GM12875 (cell line): ENCODE measurements at regions not wholly inside any gene's neighbourhood (a gene's known extent, or its start where the extent isn't known, plus 50 kb on each side); places are given as distances from the start of the nearest gene placed in this dataset.

Experiments used
- H3K4me3 ChIP-seq: one replicate; pipeline ENCODE4 v1.5.1; 2011; ENCODE audit warnings: low read depth, low read length, control low read depth
- CTCF ChIP-seq: IDR thresholded peaks from 2 replicates; pipeline ENCODE4 v1.5.1; 2011; ENCODE audit warnings: low read depth, mild to moderate bottlenecking, control low read depth, inconsistent platforms, low read length, moderate library complexity, borderline replicate concordance; ENCODE audit not compliant: insufficient read depth

DNA sequence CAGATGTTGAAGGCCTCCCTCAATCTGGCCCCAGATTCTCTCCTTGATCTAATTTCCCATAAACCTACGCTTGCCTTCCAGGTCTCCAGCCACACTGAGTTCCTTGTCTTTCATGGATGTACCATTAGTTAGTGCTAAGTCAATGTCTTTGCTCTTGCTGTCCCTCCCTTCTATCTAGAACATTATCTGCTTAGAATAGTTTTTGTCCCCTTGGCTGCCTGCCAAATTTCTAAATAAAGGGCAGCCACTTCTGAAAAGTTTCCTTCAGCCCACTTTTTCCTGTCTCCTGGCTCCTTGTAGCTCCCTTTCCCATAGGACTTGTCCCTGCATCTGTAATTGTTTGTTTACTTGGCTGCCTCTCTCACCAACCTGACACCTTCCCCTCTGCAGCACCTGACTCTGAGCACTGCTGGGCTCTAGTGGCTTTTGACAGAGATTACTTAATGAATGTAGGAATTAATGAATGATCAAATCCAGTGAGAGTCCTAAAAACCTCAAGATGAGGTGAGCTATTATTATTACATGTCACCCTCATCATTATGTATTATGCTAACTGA lies 58.3 kb downstream of the CXCL12 start:
- H3K4me3 ChIP-seq: no peak overlapping the region
- TF ChIP-seq CTCF: no peak

DNA sequence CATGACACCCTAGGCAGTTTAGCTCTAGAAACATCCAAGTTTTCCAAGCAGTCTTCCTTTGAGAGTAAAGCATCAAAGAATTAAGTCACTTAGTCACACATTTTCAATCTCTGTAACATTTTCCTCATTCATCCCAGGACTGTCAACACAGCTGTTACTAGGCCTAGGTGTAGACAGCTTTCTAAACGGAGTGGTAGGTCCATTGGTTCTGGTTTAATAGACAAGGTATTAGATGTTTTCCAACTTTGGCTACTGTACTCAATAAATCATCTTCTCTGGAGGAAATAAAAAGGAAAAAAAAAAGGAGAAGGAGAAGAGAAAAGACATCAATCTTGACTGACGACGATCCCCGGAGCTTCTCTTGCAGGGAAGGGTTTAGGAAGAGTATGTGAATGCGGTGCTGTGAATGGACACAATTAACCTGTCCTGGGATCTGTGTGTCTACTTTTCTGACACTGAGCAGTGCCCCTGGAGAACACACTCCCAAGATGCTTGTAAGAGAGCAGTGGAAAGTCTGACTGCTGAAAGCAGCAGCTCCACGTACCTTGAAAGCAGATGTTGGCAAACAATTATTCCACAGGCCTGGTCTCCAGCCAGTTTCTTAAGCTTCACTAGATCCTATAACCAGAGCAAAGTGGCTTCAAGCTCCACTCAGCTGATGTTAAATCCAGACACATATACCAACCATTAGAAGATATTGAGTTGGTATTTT lies 59.1 kb downstream of the CXCL12 start:
- TF ChIP-seq CTCF: no peak
- no peak overlapping the region for H3K4me3 ChIP-seq

DNA sequence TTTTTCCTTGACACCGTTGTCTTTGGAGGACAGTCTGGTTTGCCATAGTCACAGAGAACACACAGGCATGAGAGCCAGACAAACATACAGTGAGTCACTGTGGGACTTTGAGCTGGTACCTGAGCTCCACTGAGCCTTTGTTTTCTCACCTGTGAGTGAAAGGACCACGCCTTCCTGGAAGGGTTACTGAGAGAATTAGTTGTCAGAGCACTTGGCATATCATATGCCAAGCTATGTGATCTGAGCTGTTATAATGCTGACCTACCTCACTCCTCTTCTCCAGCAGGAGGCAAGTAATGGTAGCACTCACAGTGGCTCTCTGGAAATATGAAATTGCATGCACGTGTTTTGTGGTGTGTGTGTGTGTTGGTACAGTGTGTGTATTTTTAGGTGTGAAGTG lies 59.7 kb downstream of the CXCL12 start:
- no peak overlapping the region for H3K4me3 ChIP-seq
- TF ChIP-seq CTCF: no peak

DNA sequence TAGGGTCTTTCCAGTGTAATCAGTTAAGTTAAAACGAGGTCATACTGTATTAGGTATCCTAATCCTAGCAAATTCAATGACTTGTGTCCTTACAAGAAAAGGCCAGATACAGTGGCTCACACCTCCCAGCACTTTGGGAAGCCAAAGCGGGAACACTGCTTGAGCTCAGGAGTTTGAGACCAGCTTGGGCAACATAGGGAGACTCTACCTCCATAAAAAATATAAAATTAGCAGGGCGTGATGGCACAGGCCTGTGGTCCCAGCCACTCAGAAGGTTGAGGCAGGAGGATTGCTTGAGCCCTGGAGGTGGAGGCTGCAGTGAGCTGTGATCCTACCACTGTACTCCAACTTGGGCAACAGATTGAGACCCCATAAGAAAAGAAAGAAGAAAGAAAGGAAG lies 61.1 kb downstream of the CXCL12 start:
- no peak overlapping the region for H3K4me3 ChIP-seq
- TF ChIP-seq CTCF: no peak

DNA sequence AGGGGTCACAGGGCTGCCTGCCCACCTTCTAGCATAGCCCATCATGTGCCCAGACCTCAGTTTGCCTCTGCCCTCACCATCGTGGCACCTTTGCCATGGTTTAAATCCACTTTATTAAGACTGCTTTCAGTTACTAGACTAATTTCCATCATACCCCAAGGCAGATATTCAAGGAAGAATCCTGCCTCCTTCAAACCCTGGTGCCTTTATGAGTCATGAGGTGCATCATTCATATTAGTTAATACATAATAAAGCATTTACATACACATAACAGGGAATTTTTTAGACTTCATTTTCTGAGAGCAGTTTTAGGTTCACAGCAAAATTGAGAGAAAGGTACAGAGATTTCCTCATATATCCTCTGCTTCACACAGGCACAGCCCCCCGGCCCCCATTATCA lies 62.8 kb downstream of the CXCL12 start:
- TF ChIP-seq CTCF: no peak

DNA sequence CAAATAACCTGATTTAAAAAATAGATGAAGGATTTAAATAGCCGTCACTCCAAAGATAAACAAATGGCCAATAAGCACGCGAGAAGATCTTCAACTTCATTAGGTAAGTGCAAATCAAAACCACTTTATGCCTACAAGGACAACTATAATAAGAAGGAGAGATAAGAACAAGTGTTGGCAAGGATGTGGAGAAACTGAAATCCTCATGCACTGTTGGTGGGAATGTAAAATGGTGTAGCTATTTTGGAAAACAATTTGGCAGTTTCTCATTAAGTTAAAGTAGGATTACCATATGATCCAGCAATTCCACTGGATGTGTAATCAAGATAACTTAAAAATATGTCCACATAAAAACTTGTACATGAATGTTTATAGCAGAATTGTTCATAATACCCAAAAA lies 64.1 kb downstream of the CXCL12 start:
- TF ChIP-seq CTCF: no peak
- H3K4me3 ChIP-seq: no peak overlapping the region

More for the DNA sequence above, 62.8 kb downstream of the CXCL12 start:
- H3K4me3 ChIP-seq: no peak overlapping the region

DNA sequence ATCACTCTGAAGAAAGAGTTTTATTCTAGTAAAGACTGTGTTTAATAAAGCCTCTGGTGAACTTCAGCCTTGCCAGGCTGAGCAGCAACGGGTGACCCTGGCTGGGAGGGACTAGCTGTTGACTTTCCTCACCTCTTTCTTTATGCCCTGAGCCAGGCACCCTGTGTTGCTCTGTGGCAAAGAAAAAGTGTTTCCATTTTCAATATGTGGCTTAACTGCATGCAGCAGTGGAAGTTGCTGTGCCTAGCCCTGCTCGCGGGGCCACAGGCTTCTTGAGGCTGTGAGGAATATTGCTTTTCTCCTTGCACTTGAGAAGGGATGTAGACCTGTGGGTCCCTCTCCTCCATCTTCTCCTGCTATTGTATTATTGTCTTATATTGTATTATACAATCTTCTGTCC lies 67.0 kb downstream of the CXCL12 start:
- no peak overlapping the region for H3K4me3 ChIP-seq
- TF ChIP-seq CTCF: no peak
